ENCODE measurements at regions not wholly inside any gene's neighbourhood (a gene's known extent, or its start where the extent isn't known, plus 50 kb on each side); places are given as distances from the start of the nearest gene placed in this dataset.
"Not testable (repeated sequence)": the region's sequence is repeated elsewhere in the genome, so short reads cannot be mapped to it uniquely, and the experiment has no call there.

GRCh38 chr1:184854496-184855140 is 100.0 kb upstream of the EDEM3 start:
- DNase-seq (ENCODE audit: low read depth in 2 of 2): peak; percentile 32

- DNase-seq (ENCODE audit: low read depth in 2 of 2): no peak
Observed at GRCh38 chr1:184854036-184854435, 99.4 kb upstream of the EDEM3 start.

GRCh38 chr1:184851822-184852746 is 97.4 kb upstream of the EDEM3 start:
- DNase-seq (ENCODE audit: low read depth in 2 of 2): no peak

GRCh38 chr1:184843732-184844495 is 89.3 kb upstream of the EDEM3 start:
- no peak for DNase-seq (ENCODE audit: low read depth in 2 of 2)

GRCh38 chr1:184840596-184840995 is 85.9 kb upstream of the EDEM3 start:
- DNase-seq (ENCODE audit: low read depth in 2 of 2): no peak

- DNase-seq (ENCODE audit: low read depth in 2 of 2): peak; percentile 93 to 94
Observed at GRCh38 chr1:184838504-184838951, 83.9 kb upstream of the EDEM3 start.

- DNase-seq (ENCODE audit: low read depth in 2 of 2): no peak
Observed at GRCh38 chr1:184836934-184837895, 82.6 kb upstream of the EDEM3 start.

GRCh38 chr1:184836141-184836540 is 81.5 kb upstream of the EDEM3 start:
- no peak for DNase-seq (ENCODE audit: low read depth in 2 of 2)

GRCh38 chr1:184833994-184834393 is 79.3 kb upstream of the EDEM3 start:
- not testable (repeated sequence) for DNase-seq (ENCODE audit: low read depth in 2 of 2)

- DNase-seq (ENCODE audit: low read depth in 2 of 2): no peak
Observed at GRCh38 chr1:184832517-184832916, 77.9 kb upstream of the EDEM3 start.

- DNase-seq (ENCODE audit: low read depth in 2 of 2): not testable (repeated sequence)
Observed at GRCh38 chr1:184829496-184829895, 74.8 kb upstream of the EDEM3 start.

GRCh38 chr1:184828369-184828717 is 73.7 kb upstream of the EDEM3 start:
- DNase-seq (ENCODE audit: low read depth in 2 of 2): no peak

- peak; percentile 60 for DNase-seq (ENCODE audit: low read depth in 2 of 2)
Observed at GRCh38 chr1:184827600-184828368, 73.1 kb upstream of the EDEM3 start.

GRCh38 chr1:184826001-184826400 is 71.3 kb upstream of the EDEM3 start:
- DNase-seq (ENCODE audit: low read depth in 2 of 2): no peak

- DNase-seq (ENCODE audit: low read depth in 2 of 2): no peak
Observed at GRCh38 chr1:184825571-184825970, 70.9 kb upstream of the EDEM3 start.

GRCh38 chr1:184824691-184825323 is 70.1 kb upstream of the EDEM3 start:
- DNase-seq (ENCODE audit: low read depth in 2 of 2): no peak

- DNase-seq (ENCODE audit: low read depth in 2 of 2): no peak
Observed at GRCh38 chr1:184823080-184823479, 68.4 kb upstream of the EDEM3 start.

- no peak for DNase-seq (ENCODE audit: low read depth in 2 of 2)
Observed at GRCh38 chr1:184822267-184822666, 67.6 kb upstream of the EDEM3 start.

- no peak for DNase-seq (ENCODE audit: low read depth in 2 of 2)
Observed at GRCh38 chr1:184821658-184822057, 67.0 kb upstream of the EDEM3 start.

- no peak for DNase-seq (ENCODE audit: low read depth in 2 of 2)
Observed at GRCh38 chr1:184820956-184821355, 66.3 kb upstream of the EDEM3 start.

Data from fibroblast of skin of left biceps (primary cell).